ENCODE measurements at regions not wholly inside any gene's neighbourhood (a gene's known extent, or its start where the extent isn't known, plus 50 kb on each side); places are given as distances from the start of the nearest gene placed in this dataset.

GRCh38 chr5:175238326-175238725 is 205.7 kb downstream of the DRD1 start:
- ChIA-PET POLR2A (no interaction called here), CTCF (interaction anchor here (1.0 kb wide), 1 partner anchor 141 kb away, joined by 3 read pairs; no protein-coding TSS in a partner anchor)
- Mint-ChIP-seq H3K4me3 (ENCODE audit: unreplicated experiment) (no peak overlapping the region), H3K36me3 (ENCODE audit: insufficient read depth, unreplicated experiment) (no peaks in the 10 kb centered on the region), H3K9me3 (ENCODE audit: unreplicated experiment) (peaks cover 7% of the 10 kb centered on the region), H3K27ac (ENCODE audit: low read depth, unreplicated experiment) (no peak overlapping the region), H3K27me3 (ENCODE audit: insufficient read depth, unreplicated experiment) (peaks cover 75% of the 10 kb centered on the region), H3K4me1 (ENCODE audit: insufficient read depth, unreplicated experiment) (no peaks in the 10 kb centered on the region)
- DNase-seq (ENCODE audit: unreplicated experiment): no peak
- no TSS peak for BruUV-seq (replicated peaks)
- no peak for TF ChIP-seq CTCF (IDR thresholded peaks at IDR 0.05; ENCODE audit: unreplicated experiment)
- intact Hi-C loops (cut with micrococcal nuclease): no loop called here

GRCh38 chr5:175236176-175236575 is 207.8 kb downstream of the DRD1 start:
- H3K4me1 Mint-ChIP-seq (ENCODE audit: insufficient read depth, unreplicated experiment): no peaks in the 10 kb centered on the region
- no peak for TF ChIP-seq CTCF (IDR thresholded peaks at IDR 0.05; ENCODE audit: unreplicated experiment)
- DNase-seq (ENCODE audit: unreplicated experiment): no peak
- POLR2A ChIA-PET: no interaction called here
- intact Hi-C loops (cut with micrococcal nuclease): no loop called here
- peaks cover 84% of the 10 kb centered on the region for H3K27me3 Mint-ChIP-seq (ENCODE audit: insufficient read depth, unreplicated experiment)
- H3K27ac Mint-ChIP-seq (ENCODE audit: low read depth, unreplicated experiment): no peak overlapping the region
- H3K4me3 Mint-ChIP-seq (ENCODE audit: unreplicated experiment): no peak overlapping the region
- BruUV-seq (replicated peaks): no TSS peak
- no peaks in the 10 kb centered on the region for H3K36me3 Mint-ChIP-seq (ENCODE audit: insufficient read depth, unreplicated experiment)
- CTCF ChIA-PET: interaction anchor here (0.5 kb wide), 1 partner anchor 361 kb away, joined by 3 read pairs; no protein-coding TSS in a partner anchor
- peaks cover 7% of the 10 kb centered on the region for H3K9me3 Mint-ChIP-seq (ENCODE audit: unreplicated experiment)

- no TSS peak for BruUV-seq (replicated peaks)
- intact Hi-C loops (cut with micrococcal nuclease): no loop called here
- DNase-seq (ENCODE audit: unreplicated experiment): no peak
- ChIA-PET POLR2A (interaction anchor here (1.0 kb wide), 1 partner anchor 11 kb away, joined by 3 read pairs; no protein-coding TSS in a partner anchor), CTCF (interaction anchor here (0.5 kb wide), 1 partner anchor 360 kb away, joined by 3 read pairs; no protein-coding TSS in a partner anchor)
- Mint-ChIP-seq H3K9me3 (ENCODE audit: unreplicated experiment) (peaks cover 7% of the 10 kb centered on the region), H3K27ac (ENCODE audit: low read depth, unreplicated experiment) (no peak overlapping the region), H3K4me1 (ENCODE audit: insufficient read depth, unreplicated experiment) (no peaks in the 10 kb centered on the region), H3K27me3 (ENCODE audit: insufficient read depth, unreplicated experiment) (peaks cover 82% of the 10 kb centered on the region), H3K4me3 (ENCODE audit: unreplicated experiment) (no peak overlapping the region), H3K36me3 (ENCODE audit: insufficient read depth, unreplicated experiment) (no peaks in the 10 kb centered on the region)
- TF ChIP-seq CTCF (IDR thresholded peaks at IDR 0.05; ENCODE audit: unreplicated experiment): no peak
Measured at GRCh38 chr5:175235251-175235960, 208.6 kb downstream of the DRD1 start.

GRCh38 chr5:175230299-175230698 is 213.7 kb downstream of the DRD1 start:
- DNase-seq (ENCODE audit: unreplicated experiment): no peak
- TF ChIP-seq CTCF (IDR thresholded peaks at IDR 0.05; ENCODE audit: unreplicated experiment): no peak
- Mint-ChIP-seq H3K27me3 (ENCODE audit: insufficient read depth, unreplicated experiment) (peaks cover 55% of the 10 kb centered on the region), H3K4me3 (ENCODE audit: unreplicated experiment) (no peak overlapping the region), H3K4me1 (ENCODE audit: insufficient read depth, unreplicated experiment) (no peaks in the 10 kb centered on the region), H3K27ac (ENCODE audit: low read depth, unreplicated experiment) (no peak overlapping the region), H3K9me3 (ENCODE audit: unreplicated experiment) (peaks cover 10% of the 10 kb centered on the region), H3K36me3 (ENCODE audit: insufficient read depth, unreplicated experiment) (no peaks in the 10 kb centered on the region)
- intact Hi-C loops (cut with micrococcal nuclease): no loop called here
- BruUV-seq (replicated peaks): no TSS peak
- ChIA-PET POLR2A (no interaction called here), CTCF (no interaction called here)

Measured in MCF 10A (cell line).